ENCODE measurements at regions not wholly inside any gene's neighbourhood (a gene's known extent, or its start where the extent isn't known, plus 50 kb on each side); places are given as distances from the start of the nearest gene placed in this dataset.

DNA sequence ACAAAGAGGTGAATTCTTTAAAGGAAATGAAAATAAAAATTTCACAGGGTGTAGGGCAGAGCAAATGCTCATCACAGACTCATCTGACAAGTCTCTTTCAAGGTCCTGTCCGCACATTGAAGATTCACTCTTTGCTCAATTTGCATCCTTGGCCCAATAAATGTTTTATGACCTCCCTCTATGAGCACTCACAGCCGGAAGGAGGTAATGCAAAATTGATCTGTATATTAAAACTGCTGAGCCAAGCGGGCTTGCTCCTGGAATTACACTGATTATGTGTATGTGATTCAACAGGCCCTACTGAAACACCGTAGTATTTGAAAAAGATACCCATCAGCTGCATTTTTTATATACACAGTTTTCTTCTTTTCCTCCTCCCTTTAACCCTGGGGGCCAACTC, 246.8 kb downstream of the IZUMO3 start:
- no peak for ATAC-seq

DNA sequence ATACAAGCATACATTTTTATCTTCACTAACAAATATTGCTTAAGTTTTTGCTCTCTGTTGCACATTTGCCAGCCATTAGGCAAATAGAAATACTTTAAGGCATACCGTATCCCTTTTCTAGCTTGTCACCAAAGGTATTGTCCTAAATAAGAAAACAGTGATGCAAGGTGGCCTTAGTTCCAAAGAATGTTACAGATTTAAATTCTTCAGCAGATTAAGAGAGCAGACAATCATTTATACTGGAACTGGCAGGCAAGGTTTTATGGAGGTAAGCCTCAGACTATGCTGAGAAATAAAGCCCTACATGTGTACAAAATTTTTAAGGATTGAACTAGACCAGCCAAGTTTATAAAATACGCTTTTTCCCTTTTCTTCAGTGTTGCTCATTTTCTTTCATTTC, 247.8 kb downstream of the IZUMO3 start:
- H3K4me3 ChIP-seq: no peak overlapping the region
- H3K27me3 ChIP-seq: no peaks in the 10 kb centered on the region
- no peaks in the 10 kb centered on the region for H3K4me1 ChIP-seq
- no peaks in the 10 kb centered on the region for H3K36me3 ChIP-seq
- ATAC-seq (no peak), DNase-seq (no peak)
- TF ChIP-seq, protein P1, sequence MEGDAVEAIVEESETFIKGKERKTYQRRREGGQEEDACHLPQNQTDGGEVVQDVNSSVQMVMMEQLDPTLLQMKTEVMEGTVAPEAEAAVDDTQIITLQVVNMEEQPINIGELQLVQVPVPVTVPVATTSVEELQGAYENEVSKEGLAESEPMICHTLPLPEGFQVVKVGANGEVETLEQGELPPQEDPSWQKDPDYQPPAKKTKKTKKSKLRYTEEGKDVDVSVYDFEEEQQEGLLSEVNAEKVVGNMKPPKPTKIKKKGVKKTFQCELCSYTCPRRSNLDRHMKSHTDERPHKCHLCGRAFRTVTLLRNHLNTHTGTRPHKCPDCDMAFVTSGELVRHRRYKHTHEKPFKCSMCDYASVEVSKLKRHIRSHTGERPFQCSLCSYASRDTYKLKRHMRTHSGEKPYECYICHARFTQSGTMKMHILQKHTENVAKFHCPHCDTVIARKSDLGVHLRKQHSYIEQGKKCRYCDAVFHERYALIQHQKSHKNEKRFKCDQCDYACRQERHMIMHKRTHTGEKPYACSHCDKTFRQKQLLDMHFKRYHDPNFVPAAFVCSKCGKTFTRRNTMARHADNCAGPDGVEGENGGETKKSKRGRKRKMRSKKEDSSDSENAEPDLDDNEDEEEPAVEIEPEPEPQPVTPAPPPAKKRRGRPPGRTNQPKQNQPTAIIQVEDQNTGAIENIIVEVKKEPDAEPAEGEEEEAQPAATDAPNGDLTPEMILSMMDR (IDR thresholded peaks at IDR 0.05): no peak
- intact Hi-C loops (cut with DNase I): no loop called here
- 89 to 92% methylated on average over 2 of the region's 2 CpGs for WGBS, 2 donors
- H3K27ac ChIP-seq: no peak overlapping the region
- peaks cover 0 to 23% (median under 1%) of the 10 kb centered on the region in 11 donors for H3K9me3 ChIP-seq

More for the DNA sequence above, 246.8 kb downstream of the IZUMO3 start:
- WGBS, 2 donors: 84 to 88% methylated on average over 4 of the region's 4 CpGs
- no peak overlapping the region for H3K27ac ChIP-seq
- no peaks in the 10 kb centered on the region for H3K27me3 ChIP-seq
- H3K4me3 ChIP-seq: no peak overlapping the region
- intact Hi-C loops (cut with DNase I): no loop called here
- H3K4me1 ChIP-seq: no peaks in the 10 kb centered on the region
- DNase-seq: no peak
- no peaks in the 10 kb centered on the region for H3K36me3 ChIP-seq
- TF ChIP-seq, protein P1 (IDR thresholded peaks at IDR 0.05): no peak
- H3K9me3 ChIP-seq: peaks cover 0 to 33% (median 4%) of the 10 kb centered on the region in 11 donors

GRCh38 chr9:24296124-24296523, 249.6 kb downstream of the IZUMO3 start:
- no peak overlapping the region for H3K4me3 ChIP-seq
- H3K27me3 ChIP-seq: no peaks in the 10 kb centered on the region
- intact Hi-C loops (cut with DNase I): no loop called here
- H3K4me1 ChIP-seq: no peaks in the 10 kb centered on the region
- DNase-seq (no peak), ATAC-seq (no peak)
- H3K27ac ChIP-seq: no peak overlapping the region
- 68 to 79% methylated on average over 1 of the region's 1 CpG for WGBS, 2 donors
- TF ChIP-seq, protein P1 (IDR thresholded peaks at IDR 0.05): no peak
- peaks cover 0 to 13% (median 0%) of the 10 kb centered on the region in 11 donors for H3K9me3 ChIP-seq
- H3K36me3 ChIP-seq: no peaks in the 10 kb centered on the region

GRCh38 chr9:24293386-24293785, 252.3 kb downstream of the IZUMO3 start:
- Histone ChIP-seq H3K27ac (no peak overlapping the region), H3K9me3 (peaks cover 0 to 27% (median 0%) of the 10 kb centered on the region in 11 donors), H3K4me3 (no peak overlapping the region), H3K36me3 (no peaks in the 10 kb centered on the region), H3K27me3 (no peaks in the 10 kb centered on the region), H3K4me1 (no peaks in the 10 kb centered on the region)
- intact Hi-C loops (cut with DNase I): no loop called here
- ATAC-seq: no peak
- 44 to 45% methylated on average over 4 of the region's 4 CpGs for WGBS, 2 donors
- DNase-seq: no peak
- TF ChIP-seq, protein P1 (IDR thresholded peaks at IDR 0.05): no peak

All from heart right ventricle (tissue), 16 donors.